HG03159 (cell line): ENCODE measurements at regions not wholly inside any gene's neighbourhood (a gene's known extent, or its start where the extent isn't known, plus 50 kb on each side); places are given as distances from the start of the nearest gene placed in this dataset.

ENCODE experiments used
- ATAC-seq: cut with Tn5 transposase; IDR thresholded peaks from one replicate; pipeline ENCODE4 v1.9.1; 2021; ENCODE audit warnings: mild to moderate bottlenecking, moderate library complexity; ENCODE audit not compliant: unreplicated experiment

DNA sequence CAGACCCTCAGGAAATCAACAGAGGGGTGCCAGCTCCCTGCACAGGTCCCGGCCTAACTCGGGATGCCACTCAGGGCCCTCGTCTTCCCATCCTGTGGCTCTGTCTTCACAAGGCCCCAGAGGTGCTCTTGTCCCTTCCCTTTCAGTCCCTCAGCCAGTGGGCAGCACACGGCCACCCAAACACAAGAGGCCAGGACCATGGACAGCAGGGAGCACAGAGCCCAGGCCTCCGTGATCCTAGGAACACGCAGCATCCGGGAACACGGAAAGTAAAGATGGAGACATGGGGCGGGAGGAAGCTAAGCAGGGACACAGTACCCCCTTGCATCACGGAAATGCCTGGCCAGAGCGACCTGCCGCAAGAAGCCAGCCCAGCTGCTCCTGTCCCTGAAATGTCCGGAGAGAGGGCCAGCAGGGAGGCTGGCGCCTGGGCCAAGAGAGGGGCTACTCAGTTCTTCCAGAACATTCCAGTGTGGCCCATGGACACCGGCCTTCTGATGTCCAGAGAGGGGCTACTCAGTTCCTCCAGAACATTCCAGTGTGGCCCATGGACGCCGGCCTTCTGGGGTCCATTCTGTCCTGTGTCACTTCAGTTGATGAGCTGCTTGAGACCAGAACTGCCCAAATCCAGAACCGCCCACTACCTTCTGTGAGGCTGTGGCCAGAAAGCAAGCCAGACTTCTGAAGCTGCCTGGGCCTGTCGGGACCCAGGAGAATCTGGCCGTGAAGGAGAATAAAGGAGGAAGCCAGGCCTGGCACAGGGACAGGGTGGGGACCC is 274.0 kb downstream of the BRD1 start:
- no peak for ATAC-seq

DNA sequence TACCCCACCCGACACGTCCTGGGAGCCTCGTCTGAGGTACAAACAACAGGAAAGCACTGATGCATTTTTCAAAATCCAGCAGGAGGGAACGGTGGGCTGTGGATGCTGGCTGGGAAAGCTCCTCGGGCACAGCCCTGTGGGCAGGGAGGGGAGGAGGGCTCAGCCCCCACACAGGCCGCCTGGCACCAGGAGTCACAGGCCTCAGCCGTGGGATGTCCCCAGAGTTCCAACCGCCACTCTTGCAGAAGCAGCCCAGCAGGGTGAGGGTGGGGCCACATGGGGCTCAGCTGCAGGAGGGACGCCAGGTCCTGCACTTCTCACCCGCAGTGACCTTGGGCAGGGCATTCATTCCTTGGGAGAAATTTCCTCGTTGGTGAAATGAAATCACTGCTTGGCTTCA is 274.6 kb downstream of the BRD1 start:
- no peak for ATAC-seq

GRCh38 chr22:49551897-49552614 is 275.6 kb downstream of the BRD1 start:
- no peak for ATAC-seq

DNA sequence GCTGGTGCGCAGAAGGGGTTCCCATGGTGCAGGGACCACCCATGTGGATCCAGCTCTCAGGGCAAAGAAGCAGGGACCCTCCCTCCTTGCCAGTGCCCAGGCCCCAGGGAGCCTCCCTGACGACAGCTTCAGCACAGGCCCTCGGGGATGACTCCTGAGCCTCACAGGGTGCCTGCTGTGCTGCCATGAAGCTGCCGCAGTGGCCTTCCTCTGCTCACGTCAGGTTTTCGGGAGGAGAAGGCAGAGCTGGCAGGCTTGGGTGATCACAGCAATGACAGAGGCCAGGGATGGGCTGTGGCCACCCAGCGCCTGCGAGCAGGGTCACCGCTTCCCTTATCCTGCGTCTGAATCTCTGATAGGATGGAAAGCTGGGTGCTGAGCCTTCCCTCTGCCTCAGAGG is 276.2 kb downstream of the BRD1 start:
- no peak for ATAC-seq

DNA sequence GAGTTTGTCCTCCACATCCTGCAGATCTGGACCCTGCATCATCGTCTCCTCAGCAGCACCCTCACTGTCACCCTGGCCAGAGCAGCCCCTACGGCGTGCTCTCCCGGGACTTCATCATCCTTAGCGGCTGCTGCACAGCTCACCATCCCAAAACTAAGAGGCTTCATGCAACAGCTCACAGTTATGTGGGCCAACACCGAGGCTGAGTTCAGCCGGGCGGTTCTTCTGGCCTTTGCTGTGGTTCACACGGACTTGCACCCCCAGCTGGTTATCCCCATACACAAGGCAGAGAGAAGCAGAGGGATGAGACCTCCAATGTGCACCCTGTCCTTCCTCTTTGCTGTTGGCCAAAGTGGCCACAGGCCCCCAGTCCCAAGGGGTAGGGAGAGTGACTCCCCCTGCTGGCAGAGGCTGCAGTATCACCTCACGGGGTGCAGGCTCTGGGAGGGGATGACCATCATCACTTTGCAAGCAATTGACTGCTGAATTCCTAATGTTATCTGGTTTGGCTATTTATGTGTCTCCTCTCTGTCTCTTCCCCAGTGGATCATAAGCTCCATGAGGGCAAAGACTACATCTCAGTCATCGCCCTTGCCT is 276.8 kb downstream of the BRD1 start:
- no peak for ATAC-seq

GRCh38 chr22:49550141-49550430 is 277.6 kb downstream of the BRD1 start:
- ATAC-seq, result no peak

GRCh38 chr22:49549256-49550140 is 278.2 kb downstream of the BRD1 start:
- no peak for ATAC-seq

GRCh38 chr22:49548356-49549202 is 279.1 kb downstream of the BRD1 start:
- no peak for ATAC-seq

- ATAC-seq, result no peak
Measured at GRCh38 chr22:49547751-49548239, 279.9 kb downstream of the BRD1 start.

- no peak for ATAC-seq
Measured at GRCh38 chr22:49546811-49547585, 280.7 kb downstream of the BRD1 start.

- no peak for ATAC-seq
Measured at GRCh38 chr22:49545606-49546005, 282.1 kb downstream of the BRD1 start.

DNA sequence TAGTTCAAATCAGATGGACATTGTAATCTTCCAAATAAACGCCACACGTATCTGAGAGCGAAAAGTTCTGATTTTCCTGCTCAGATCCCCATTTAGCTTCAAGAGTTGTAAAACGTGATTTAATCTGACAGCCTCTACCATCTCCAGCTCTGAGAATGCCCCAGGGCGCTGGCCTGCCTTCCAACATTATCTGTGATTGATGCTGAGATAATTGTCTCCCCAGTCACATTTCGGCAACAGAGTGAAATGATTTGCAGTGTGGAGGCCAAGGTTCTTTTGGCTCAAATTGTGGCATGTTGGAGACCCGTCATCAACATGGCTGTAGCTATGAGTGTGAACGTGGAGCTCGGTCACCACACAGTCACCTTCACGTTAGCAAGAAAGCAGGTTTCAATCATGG is 283.4 kb downstream of the BRD1 start:
- ATAC-seq, result no peak

DNA sequence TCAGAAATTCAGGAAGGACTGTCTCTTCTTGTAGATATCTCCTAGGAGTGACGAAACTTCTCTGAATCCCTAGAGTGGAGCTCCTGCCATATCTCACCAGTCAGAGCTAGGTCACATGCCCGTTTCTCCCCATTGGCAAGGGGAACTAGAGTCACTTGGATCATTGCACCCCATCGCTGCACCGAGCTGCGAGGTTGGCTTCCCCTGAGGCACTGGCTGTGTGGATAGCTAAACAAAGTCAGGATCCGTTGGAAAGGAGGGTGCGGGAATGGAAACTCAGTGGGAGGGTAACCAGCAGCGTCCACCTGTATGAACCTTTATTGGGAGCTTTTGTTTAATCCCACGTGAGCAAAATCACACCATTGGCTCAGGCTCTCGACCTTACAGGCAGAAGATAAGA is 283.8 kb downstream of the BRD1 start:
- no peak for ATAC-seq

DNA sequence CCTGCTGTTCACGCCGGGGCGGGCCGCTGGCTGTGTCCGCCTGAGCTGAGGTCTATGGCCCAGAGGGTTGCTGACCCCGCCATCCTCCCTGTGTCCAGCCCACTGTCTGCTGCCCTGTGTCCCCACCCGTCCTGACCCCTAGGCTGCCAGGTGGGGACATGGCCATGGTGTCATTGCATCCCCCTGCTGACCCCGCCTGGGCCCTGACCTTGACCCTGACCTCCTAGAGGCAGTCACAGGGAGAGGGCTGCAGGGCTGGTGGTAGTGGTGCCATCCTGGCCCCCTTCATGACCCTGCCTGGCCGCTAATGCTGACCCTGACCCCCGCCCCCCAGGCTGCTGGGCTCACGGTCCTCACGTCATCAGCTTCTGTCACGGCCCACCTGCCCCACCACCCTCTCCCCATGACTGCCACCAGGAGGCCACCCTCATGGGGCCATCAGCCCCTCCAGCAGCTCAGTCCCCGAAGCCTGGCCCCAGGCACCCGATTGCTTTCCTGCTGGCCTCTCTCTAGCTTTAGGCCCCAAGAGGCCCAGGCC is 285.9 kb downstream of the BRD1 start:
- no peak for ATAC-seq

DNA sequence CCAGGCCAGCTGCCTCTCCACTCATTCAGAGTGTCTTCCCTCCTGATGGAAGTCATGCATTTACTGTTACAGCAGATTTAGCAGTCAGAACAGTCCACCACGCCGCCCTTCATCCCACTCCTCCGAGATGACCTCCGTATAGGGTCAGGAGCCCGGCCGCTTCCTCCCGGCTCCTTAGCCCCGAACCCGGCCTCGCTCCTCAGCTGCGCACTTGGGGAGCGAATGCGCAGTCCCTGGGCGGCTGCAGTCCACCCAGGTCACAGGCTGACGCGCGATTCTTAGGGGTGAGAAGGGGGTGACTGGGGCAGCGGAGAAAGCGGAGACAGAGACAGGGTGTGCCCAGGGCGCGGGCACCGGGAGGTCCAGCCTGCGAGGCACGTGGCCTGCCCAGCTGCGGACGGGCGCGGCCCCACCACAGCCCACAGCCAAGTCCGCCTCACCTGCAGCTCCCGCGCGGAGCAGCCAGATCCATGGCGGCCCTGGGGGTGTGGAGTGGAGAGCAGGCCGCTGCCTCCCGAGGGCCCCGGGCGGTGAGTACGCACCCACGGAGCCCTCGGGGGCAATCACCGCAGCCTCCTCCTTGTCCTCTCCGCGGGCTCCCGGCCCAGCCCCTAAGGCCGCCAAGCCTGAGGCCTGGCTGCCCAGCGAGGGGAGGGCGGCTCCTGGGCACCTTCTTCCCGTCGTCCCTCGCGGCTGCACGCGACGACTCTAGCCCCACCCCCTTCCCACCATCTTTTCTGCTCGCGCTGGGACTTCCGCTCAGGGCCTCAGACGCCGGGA is 286.6 kb downstream of the BRD1 start:
- ATAC-seq, result no peak

DNA sequence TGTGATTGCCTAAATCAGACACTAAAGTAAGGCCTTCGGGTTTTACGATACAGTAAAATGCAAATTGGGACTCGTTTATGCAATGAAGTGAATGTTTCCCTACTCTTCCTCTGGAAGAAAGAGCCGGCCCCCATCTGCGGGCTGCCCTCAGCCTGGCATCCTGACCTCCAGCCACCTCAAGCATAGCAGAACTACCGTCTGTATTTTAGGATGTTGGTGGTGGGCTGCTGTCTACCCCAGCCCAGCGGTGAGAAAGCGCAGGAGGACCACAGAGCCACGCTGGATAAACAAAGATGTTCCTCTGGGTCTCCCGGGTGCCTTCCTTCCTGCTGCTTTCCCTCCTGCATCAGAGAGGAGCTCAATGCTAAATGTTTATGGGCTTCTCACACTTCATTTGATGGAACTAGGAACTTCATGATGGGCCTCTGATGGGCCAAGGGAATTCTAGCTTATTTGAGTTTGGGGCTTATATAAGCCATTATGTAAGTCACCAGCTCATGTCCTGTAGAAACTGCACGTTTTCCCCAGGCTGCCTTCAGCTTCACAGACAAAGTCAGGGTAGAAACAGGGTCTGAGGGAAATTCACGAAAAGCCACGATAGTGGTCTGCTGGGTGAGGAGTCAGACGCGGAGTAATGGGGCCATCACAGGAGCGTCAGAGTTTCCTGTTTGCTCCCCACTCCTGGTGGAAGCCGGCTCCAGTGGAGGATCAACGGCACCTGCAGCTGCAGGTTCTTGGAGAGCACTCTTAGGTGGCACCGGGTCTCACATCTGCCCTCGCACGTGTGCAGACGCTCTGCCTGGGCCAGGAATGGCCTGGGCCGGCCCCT is 287.4 kb downstream of the BRD1 start:
- ATAC-seq, result no peak

DNA sequence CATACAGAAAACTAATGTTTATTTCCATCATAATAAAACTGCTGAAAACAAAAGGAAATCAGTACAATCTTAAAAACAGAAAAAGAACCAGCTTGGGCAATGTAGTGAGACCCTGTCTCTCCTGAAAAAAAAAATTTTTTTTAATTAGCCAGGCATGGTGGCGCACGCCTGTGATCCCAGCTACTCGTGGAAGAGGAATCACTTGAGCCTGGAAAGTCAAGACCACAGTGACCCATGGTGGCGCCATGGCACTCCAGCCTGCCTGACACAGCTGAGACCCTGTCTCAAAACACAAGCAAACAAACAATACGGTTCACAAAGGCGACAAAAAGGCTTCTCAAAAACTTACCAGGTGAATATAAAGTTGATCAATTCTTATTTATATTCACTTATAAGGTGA is 289.7 kb downstream of the BRD1 start:
- ATAC-seq, result no peak
